Lung (tissue), 11 donors: ENCODE measurements at regions not wholly inside any gene's neighbourhood (a gene's known extent, or its start where the extent isn't known, plus 50 kb on each side); places are given as distances from the start of the nearest gene placed in this dataset.

Experiments
- ATAC-seq: fragments of 200-7000 bp; cut with Tn5 transposase; one replicate; pipeline ENCODE4 v1.9.1; 2020; ENCODE audit warnings: moderate number of reproducible peaks; ENCODE audit not compliant: insufficient read depth, low FRiP score
- DNase-seq, 3 donors: peaks; one replicate each; pipeline ENCODE4 v3.0.0-alpha.2; 2013 to 2017
- H3K27ac ChIP-seq, 2 donors: one replicate each; pipeline ENCODE4 v1.5.1; 2013; ENCODE audit warnings: mild to moderate bottlenecking in 2 of 2, moderate library complexity in 2 of 2, control low read depth in 1 of 2, inconsistent platforms in 1 of 2, low read depth in 1 of 2, low read length in 1 of 2
- H3K27me3 ChIP-seq, 3 donors: one replicate each; pipeline ENCODE4 v1.5.1; 2013; ENCODE audit warnings: low read length in 2 of 3; ENCODE audit not compliant: control insufficient read depth in 3 of 3, insufficient read depth in 3 of 3
- H3K36me3 ChIP-seq, 4 donors: one replicate each; pipeline ENCODE4 v1.5.1; 2013; ENCODE audit warnings: low read length in 4 of 4, mild to moderate bottlenecking in 1 of 4, moderate library complexity in 1 of 4; ENCODE audit not compliant: control insufficient read depth in 4 of 4, insufficient read depth in 4 of 4
- H3K4me1 ChIP-seq, 5 donors: one replicate each; pipeline ENCODE4 v1.5.1; 2013; ENCODE audit warnings: low read length in 5 of 5, mild to moderate bottlenecking in 2 of 5, moderate library complexity in 1 of 5; ENCODE audit not compliant: control insufficient read depth in 5 of 5, insufficient read depth in 5 of 5
- H3K4me3 ChIP-seq: one replicate; pipeline ENCODE4 v1.5.1; 2013; ENCODE audit warnings: mild to moderate bottlenecking, control low read depth, moderate library complexity
- H3K9ac ChIP-seq, 2 donors: one replicate each; pipeline ENCODE4 v1.5.1; 2013; ENCODE audit warnings: low read length in 2 of 2, control low read depth in 1 of 2; ENCODE audit not compliant: insufficient read depth in 1 of 2
- H3K9me3 ChIP-seq, 4 donors: one replicate each; pipeline ENCODE4 v1.5.1; 2013; ENCODE audit warnings: low read length in 3 of 4, mild to moderate bottlenecking in 1 of 4, moderate library complexity in 1 of 4; ENCODE audit not compliant: control insufficient read depth in 4 of 4, insufficient read depth in 3 of 4
- WGBS, 2 donors: extraction: QIAGEN DNeasy Blood & Tissue Kit; methylation state at CpG; one replicate each; pipeline ENCODE4 v1.1.7; 2013; 5-methylcytosine and 5-hydroxymethylcytosine counted together
- TF ChIP-seq, protein P1 (sequence below): IDR thresholded peaks from 2 replicates; pipeline ENCODE4 v1.5.1; 2012; ENCODE audit warnings: mild to moderate bottlenecking; ENCODE audit errors: control extremely low read depth, extremely low read depth
- donor health status: control.
- donor health status: control.
- donor health status: Bipolar disorder and iron deficiency.
- donor health status: healthy.
- donor health status: DM: yes; HTN: yes; CAD: no.

DNA sequence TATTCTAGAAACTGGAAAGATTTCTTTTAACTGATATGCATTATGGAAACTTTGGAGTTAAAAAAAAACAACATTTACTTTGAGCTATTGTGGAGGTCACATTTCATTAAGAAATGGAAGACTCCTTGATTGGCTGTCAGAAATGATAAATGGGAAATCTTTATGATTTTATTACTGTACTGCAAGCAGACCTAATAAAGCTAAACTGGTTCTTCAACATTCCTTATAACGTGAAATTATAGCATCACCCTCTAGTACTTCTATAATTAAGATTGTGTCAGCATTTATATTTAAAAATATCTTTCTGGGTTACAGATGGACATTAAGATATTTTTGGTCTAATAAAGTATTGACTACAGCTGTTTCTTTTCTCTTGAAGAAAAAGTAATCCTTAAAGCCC lies 213.8 kb upstream of the PACRGL start:
- H3K4me1 ChIP-seq, result peaks cover 0 to 5% (median 0%) of the 10 kb centered on the region in 5 donors
- H3K4me3 ChIP-seq, result no peak overlapping the region
- TF ChIP-seq, protein P1, sequence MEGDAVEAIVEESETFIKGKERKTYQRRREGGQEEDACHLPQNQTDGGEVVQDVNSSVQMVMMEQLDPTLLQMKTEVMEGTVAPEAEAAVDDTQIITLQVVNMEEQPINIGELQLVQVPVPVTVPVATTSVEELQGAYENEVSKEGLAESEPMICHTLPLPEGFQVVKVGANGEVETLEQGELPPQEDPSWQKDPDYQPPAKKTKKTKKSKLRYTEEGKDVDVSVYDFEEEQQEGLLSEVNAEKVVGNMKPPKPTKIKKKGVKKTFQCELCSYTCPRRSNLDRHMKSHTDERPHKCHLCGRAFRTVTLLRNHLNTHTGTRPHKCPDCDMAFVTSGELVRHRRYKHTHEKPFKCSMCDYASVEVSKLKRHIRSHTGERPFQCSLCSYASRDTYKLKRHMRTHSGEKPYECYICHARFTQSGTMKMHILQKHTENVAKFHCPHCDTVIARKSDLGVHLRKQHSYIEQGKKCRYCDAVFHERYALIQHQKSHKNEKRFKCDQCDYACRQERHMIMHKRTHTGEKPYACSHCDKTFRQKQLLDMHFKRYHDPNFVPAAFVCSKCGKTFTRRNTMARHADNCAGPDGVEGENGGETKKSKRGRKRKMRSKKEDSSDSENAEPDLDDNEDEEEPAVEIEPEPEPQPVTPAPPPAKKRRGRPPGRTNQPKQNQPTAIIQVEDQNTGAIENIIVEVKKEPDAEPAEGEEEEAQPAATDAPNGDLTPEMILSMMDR, result no peak
- H3K27me3 ChIP-seq, result no peaks in the 10 kb centered on the region
- H3K27ac ChIP-seq, result no peak overlapping the region
- no peak for ATAC-seq
- no peaks in the 10 kb centered on the region for H3K9me3 ChIP-seq
- no peak for DNase-seq
- H3K36me3 ChIP-seq, result peaks cover 0 to 17% (median 7%) of the 10 kb centered on the region in 4 donors
- WGBS, 2 donors, result 42 to 85% methylated on average over 1 of the region's 1 CpG
- no peak overlapping the region for H3K9ac ChIP-seq

DNA sequence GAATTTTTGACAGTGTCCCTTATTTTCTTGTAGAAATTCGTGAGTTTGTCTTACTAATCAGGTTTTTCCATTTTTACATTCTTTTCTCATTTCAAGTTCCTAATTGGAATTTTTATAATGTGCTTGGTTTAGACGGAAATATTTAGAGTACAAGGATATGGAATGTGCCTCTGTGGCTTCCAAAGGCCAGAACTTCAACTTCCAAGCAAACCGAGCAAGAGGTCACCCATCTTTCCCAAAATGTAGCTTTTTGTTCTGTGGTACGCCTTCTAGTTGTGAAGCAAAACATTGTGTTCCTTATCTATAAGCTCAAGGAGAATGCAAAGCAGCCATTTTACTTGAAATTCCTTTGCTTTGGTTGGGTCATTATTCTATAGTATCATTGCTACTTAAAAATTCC lies 212.8 kb upstream of the PACRGL start:
- WGBS, 2 donors, result 61 to 73% methylated on average over 4 of the region's 4 CpGs
- peaks cover 0 to 5% (median 0%) of the 10 kb centered on the region in 5 donors for H3K4me1 ChIP-seq
- no peak overlapping the region for H3K9ac ChIP-seq
- no peaks in the 10 kb centered on the region for H3K27me3 ChIP-seq
- no peak overlapping the region for H3K27ac ChIP-seq
- TF ChIP-seq, protein P1, result no peak
- no peaks in the 10 kb centered on the region for H3K9me3 ChIP-seq
- DNase-seq, result no peak
- H3K4me3 ChIP-seq, result no peak overlapping the region
- ATAC-seq, result no peak
- H3K36me3 ChIP-seq, result peaks cover 0 to 23% (median 8%) of the 10 kb centered on the region in 4 donors

DNA sequence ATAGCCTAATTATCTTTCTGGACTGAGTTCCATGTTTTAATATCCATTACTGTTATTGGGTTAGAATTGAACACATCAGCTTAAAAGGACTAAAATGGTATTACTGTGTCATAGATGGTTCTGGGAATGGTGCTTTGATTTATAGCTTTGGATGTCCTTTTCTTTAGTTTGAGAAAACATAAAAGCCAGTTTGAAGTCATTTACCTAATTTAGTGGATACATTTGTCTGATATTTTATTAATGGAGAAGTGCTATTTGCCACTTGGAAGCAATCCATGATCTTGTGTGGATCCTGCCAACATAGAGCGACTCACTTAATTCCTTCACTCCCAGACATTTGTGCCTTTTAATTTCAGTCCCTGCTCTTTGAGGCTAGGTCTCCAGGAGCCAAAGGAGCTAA lies 212.4 kb upstream of the PACRGL start:
- Histone ChIP-seq H3K9ac (no peak overlapping the region), H3K27ac (no peak overlapping the region), H3K36me3 (peaks cover 0 to 26% (median 9%) of the 10 kb centered on the region in 4 donors), H3K9me3 (no peaks in the 10 kb centered on the region), H3K27me3 (no peaks in the 10 kb centered on the region), H3K4me1 (peaks cover 0 to 5% (median 0%) of the 10 kb centered on the region in 5 donors), H3K4me3 (no peak overlapping the region)
- TF ChIP-seq, protein P1, result no peak
- DNase-seq (peak in 2 of 3 donors; percentile 32 to 41), ATAC-seq (no peak)
- WGBS, 2 donors, result 62 to 93% methylated on average over 1 of the region's 1 CpG

DNA sequence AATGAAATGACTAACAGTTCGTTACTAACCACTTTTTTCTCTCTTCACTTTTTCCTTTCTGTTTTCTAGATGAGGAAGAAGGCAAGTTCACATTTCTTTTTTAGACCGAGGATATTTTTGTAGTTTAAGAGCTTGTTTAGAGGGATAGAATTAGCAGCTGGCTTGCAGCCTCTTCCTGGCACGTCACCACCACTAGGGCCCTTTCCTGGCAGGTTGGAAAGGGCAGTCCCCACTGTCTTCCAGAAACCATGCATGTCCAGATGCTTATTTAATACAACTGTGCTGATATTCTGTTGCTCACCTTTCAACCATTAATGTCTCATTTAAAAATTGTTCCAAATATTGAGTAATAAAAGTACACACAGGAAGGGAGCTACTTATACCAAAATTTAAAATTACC lies 209.5 kb upstream of the PACRGL start:
- H3K9ac ChIP-seq, result no peak overlapping the region
- peaks cover 0 to 33% (median 8%) of the 10 kb centered on the region in 4 donors for H3K36me3 ChIP-seq
- WGBS, 2 donors, result 49 to 54% methylated on average over 3 of the region's 3 CpGs
- H3K4me3 ChIP-seq, result no peak overlapping the region
- peaks cover 0 to 5% (median 0%) of the 10 kb centered on the region in 5 donors for H3K4me1 ChIP-seq
- H3K27me3 ChIP-seq, result no peaks in the 10 kb centered on the region
- H3K9me3 ChIP-seq, result no peaks in the 10 kb centered on the region
- no peak for ATAC-seq
- DNase-seq, result no peak
- TF ChIP-seq, protein P1, result no peak
- no peak overlapping the region for H3K27ac ChIP-seq
